A549 (cell line): ENCODE measurements at regions not wholly inside any gene's neighbourhood (a gene's known extent, or its start where the extent isn't known, plus 50 kb on each side); places are given as distances from the start of the nearest gene placed in this dataset.

Experiments used
- CTCF ChIP-seq: fragments of >200 bp; sonication (Bioruptor Twin); formaldehyde crosslinking; IDR thresholded peaks from 3 replicates; pipeline ENCODE4 v1.5.1; 2016
- POLR2A ChIP-seq: IDR thresholded peaks from 2 replicates; pipeline ENCODE4 v1.6.1; 2012; ENCODE audit warnings: mild to moderate bottlenecking, low read length

- TF ChIP-seq CTCF (no peak), POLR2A (no peak)
Measured at GRCh38 chr10:36717118-36717517, 408.3 kb upstream of the ANKRD30A start.
